ENCODE measurements at regions not wholly inside any gene's neighbourhood (a gene's known extent, or its start where the extent isn't known, plus 50 kb on each side); places are given as distances from the start of the nearest gene placed in this dataset.

- Histone ChIP-seq H3K18ac (ENCODE audit: low read depth, low read length) (no peak overlapping the region), H3K79me1 (ENCODE audit: low read depth in 1 of 2, low read length in 2 of 2) (no peaks in the 10 kb centered on the region), H2BK15ac (ENCODE audit: low read depth, low read length) (no peak overlapping the region), H3K9me1 (ENCODE audit: insufficient read depth, low read length) (no peaks in the 10 kb centered on the region), H2AK9ac (replicated peaks; ENCODE audit: low read depth, low read length, poor library complexity) (no peak overlapping the region), H4K20me1 (ENCODE audit: insufficient read depth, low read length) (no peaks in the 10 kb centered on the region), H3K56ac (ENCODE audit: extremely low read depth, insufficient read depth, low read length) (no peak overlapping the region), H3K23ac (ENCODE audit: low read depth, low read length) (no peak overlapping the region), H4K5ac (ENCODE audit: low read depth, low read length) (no peak overlapping the region), H3K36me3 (ENCODE audit: control insufficient read depth, insufficient read depth, low read length) (no peaks in the 10 kb centered on the region), H2AK5ac (ENCODE audit: low read depth, low read length) (no peak overlapping the region), H2AFZ (replicated peaks; ENCODE audit: low read length, poor library complexity) (no peak overlapping the region), H3K4me1 (ENCODE audit: control insufficient read depth, insufficient read depth, low read length) (no peaks in the 10 kb centered on the region), H3K4me3 (ENCODE audit: insufficient read depth, low read depth, low read length) (no peak overlapping the region), H3K9me3 (ENCODE audit: control insufficient read depth, insufficient read depth, low read length) (no peaks in the 10 kb centered on the region), H4K91ac (ENCODE audit: insufficient read depth, low read depth, low read length) (no peak overlapping the region), H2BK20ac (ENCODE audit: low read depth, low read length) (no peak overlapping the region), H3K4ac (ENCODE audit: low read depth, low read length) (no peak overlapping the region), H3K4me2 (ENCODE audit: low read depth, low read length) (no peak overlapping the region), H2BK120ac (ENCODE audit: low read depth, low read length) (no peak overlapping the region), H4K8ac (ENCODE audit: low read depth in 2 of 2, low read length in 2 of 2) (no peak overlapping the region), H3K27ac (ENCODE audit: insufficient read depth, low read length) (no peak overlapping the region), H3K9ac (ENCODE audit: low read depth, low read length) (no peak overlapping the region), H3K14ac (replicated peaks; ENCODE audit: low read depth, low read length) (no peak overlapping the region), H2BK5ac (ENCODE audit: low read depth, low read length, poor library complexity, severe bottlenecking) (no peak overlapping the region), H3K27me3 (ENCODE audit: control insufficient read depth, insufficient read depth, low read length) (no peaks in the 10 kb centered on the region)
- ChIA-PET POLR2A (ENCODE audit: unreplicated experiment) (no interaction called here), CTCF (no interaction called here)
- ATAC-seq (ENCODE audit: low read depth), result no peak
- DNase-seq, result no peak
- dilution Hi-C loops (cut with HindIII; ENCODE audit: low sequenced_read_pairs, unreplicated experiment) (no loop called here), intact Hi-C loops (cut with micrococcal nuclease) (no loop called here), in situ Hi-C loops (cut with MboI; ENCODE audit: low sequenced_read_pairs) (no loop called here)
- 60% methylated on average over 3 of the region's 6 CpGs; no CpG with 5 or more reads in 1 of the 2 experiments for WGBS, 2 experiments (ENCODE audit: extremely low coverage in 2 of 2, insufficient read length in 1 of 2)
- BruUV-seq (replicated peaks), result no TSS peak
- TF ChIP-seq FOS (IDR thresholded peaks at IDR 0.05; ENCODE audit: low read depth, low read length) (no peak), CEBPB (IDR thresholded peaks at IDR 0.05; ENCODE audit: low read depth, low read length) (no peak), POLR2A (IDR thresholded peaks at IDR 0.05; ENCODE audit: low read depth, low read length) (no peak), BHLHE40 (IDR thresholded peaks at IDR 0.05; ENCODE audit: low read depth, low read length) (no peak), RCOR1 (IDR thresholded peaks at IDR 0.05; ENCODE audit: insufficient replicate concordance, low read length) (no peak), MXI1 (IDR thresholded peaks at IDR 0.05; ENCODE audit: borderline replicate concordance, low read depth, low read length) (no peak), USF2 (IDR thresholded peaks at IDR 0.05; ENCODE audit: low read depth, low read length) (no peak), MAZ (IDR thresholded peaks at IDR 0.05; ENCODE audit: borderline replicate concordance, low read depth, low read length) (no peak), RAD21 (IDR thresholded peaks at IDR 0.05; ENCODE audit: low read length) (no peak), RFX5 (IDR thresholded peaks at IDR 0.05; ENCODE audit: low read depth, low read length) (no peak), CHD1 (IDR thresholded peaks at IDR 0.05; ENCODE audit: low read depth, low read length) (no peak), ELK1 (IDR thresholded peaks at IDR 0.05; ENCODE audit: borderline replicate concordance, low read depth, low read length) (no peak), CTCF (conservative IDR thresholded peaks at IDR 0.05; ENCODE audit: low read depth, low read length) (no peak), MAFK (IDR thresholded peaks at IDR 0.05; ENCODE audit: low read depth, low read length) (no peak), SMC3 (IDR thresholded peaks at IDR 0.05; ENCODE audit: low read depth, low read length) (no peak), NFE2L2 (IDR thresholded peaks at IDR 0.05; ENCODE audit: low read depth, low read length) (no peak)
Observed at GRCh38 chr4:10866666-10867065, 182.1 kb upstream of the CLNK start.

Data from IMR-90 (cell line).